Uterus (tissue), 2 donors: ENCODE measurements at regions not wholly inside any gene's neighbourhood (a gene's known extent, or its start where the extent isn't known, plus 50 kb on each side); places are given as distances from the start of the nearest gene placed in this dataset.

ENCODE experiments used
- CTCF ChIP-seq, 4 experiments: fragments of 200-600 bp in 2 of 4; fragments of 450-650 bp in 2 of 4; sonication (generic) in 2 of 4; IDR thresholded peaks; one replicate each; pipeline ENCODE4 v1.5.1; 2016 to 2019; ENCODE audit warnings: antibody characterized with exemption in 4 of 4, mild to moderate bottlenecking in 2 of 4, moderate library complexity in 1 of 4
- POLR2A ChIP-seq, 2 donors: fragments of 450-650 bp; IDR thresholded peaks; one replicate each; pipeline ENCODE4 v1.6.1; 2016; ENCODE audit warnings: antibody characterized with exemption in 2 of 2, mild to moderate bottlenecking in 1 of 2, moderate library complexity in 1 of 2

- TF ChIP-seq POLR2A (IDR thresholded peaks at IDR 0.05), result no peak
- no peak for TF ChIP-seq CTCF (IDR thresholded peaks at IDR 0.05)
Observed at GRCh38 chr1:34511802-34512201, 243.0 kb upstream of the GJB5 start.
